K562 (cell line): ENCODE measurements at regions not wholly inside any gene's neighbourhood (a gene's known extent, or its start where the extent isn't known, plus 50 kb on each side); places are given as distances from the start of the nearest gene placed in this dataset.

Experiments used
- RBBP5 ChIP-seq: fragments of 200-600 bp; sonication (generic); IDR thresholded peaks from 2 replicates; pipeline ENCODE4 v1.6.1; 2012; ENCODE audit warnings: borderline replicate concordance, mild to moderate bottlenecking, low read length, control low read depth, inconsistent platforms; ENCODE audit not compliant: insufficient read depth, poor library complexity, severe bottlenecking
- TF ChIP-seq, protein P1 (sequence below), 3 experiments: IDR thresholded peaks in 2 of 3; conservative IDR thresholded peaks in 1 of 3; 2 replicates each; pipeline ENCODE4 v1.5.1; 2011 to 2012; ENCODE audit warnings: low read length in 3 of 3, mild to moderate bottlenecking in 3 of 3, control low read depth in 2 of 3, improper control_type of control experiment in 1 of 3, inconsistent platforms in 1 of 3, low read depth in 1 of 3, mixed read lengths in 1 of 3, moderate library complexity in 1 of 3; ENCODE audit not compliant: insufficient read depth in 2 of 3

DNA sequence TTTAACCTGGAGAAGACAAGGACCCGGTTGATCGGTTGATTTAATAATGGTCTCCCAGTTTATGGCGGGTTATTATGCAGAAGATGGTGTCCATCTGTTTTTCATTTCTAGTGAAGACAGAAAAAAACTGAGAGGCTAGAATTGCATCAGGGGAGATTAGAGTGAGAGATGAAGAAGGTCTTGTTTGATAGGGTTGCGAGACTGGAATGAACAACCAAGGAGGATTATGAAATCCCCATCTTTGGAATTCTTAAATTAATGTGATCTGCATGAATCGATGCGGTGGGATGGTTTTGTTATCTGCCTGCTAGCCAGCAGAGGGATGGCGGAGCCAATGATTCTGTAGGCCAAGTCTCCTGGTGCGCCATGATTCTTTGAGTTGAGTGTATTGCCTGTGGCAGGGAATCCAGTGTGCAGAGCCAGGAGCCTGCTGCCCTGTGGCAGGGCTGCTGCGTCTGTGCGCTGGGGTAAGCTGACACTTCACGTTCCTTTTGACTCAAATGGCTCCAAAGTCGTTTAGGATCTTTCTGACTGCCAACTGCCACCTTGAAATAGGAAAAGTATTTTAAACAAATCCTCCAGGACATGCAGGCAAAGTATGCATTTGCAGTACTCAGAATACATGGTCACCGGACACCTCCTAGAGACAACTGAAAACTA, 200.1 kb downstream of the CLIC5 start:
- TF ChIP-seq RBBP5, result no peak
- TF ChIP-seq, protein P1, sequence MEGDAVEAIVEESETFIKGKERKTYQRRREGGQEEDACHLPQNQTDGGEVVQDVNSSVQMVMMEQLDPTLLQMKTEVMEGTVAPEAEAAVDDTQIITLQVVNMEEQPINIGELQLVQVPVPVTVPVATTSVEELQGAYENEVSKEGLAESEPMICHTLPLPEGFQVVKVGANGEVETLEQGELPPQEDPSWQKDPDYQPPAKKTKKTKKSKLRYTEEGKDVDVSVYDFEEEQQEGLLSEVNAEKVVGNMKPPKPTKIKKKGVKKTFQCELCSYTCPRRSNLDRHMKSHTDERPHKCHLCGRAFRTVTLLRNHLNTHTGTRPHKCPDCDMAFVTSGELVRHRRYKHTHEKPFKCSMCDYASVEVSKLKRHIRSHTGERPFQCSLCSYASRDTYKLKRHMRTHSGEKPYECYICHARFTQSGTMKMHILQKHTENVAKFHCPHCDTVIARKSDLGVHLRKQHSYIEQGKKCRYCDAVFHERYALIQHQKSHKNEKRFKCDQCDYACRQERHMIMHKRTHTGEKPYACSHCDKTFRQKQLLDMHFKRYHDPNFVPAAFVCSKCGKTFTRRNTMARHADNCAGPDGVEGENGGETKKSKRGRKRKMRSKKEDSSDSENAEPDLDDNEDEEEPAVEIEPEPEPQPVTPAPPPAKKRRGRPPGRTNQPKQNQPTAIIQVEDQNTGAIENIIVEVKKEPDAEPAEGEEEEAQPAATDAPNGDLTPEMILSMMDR (IDR thresholded peaks at IDR 0.05 in 2 of 3, conservative IDR thresholded peaks at IDR 0.05 in 1 of 3; ENCODE audit: insufficient read depth in 2 of 3, low read depth in 1 of 3, low read length in 3 of 3), result no peak
